ENCODE measurements at regions not wholly inside any gene's neighbourhood (a gene's known extent, or its start where the extent isn't known, plus 50 kb on each side); places are given as distances from the start of the nearest gene placed in this dataset.
A peak's percentile ranks its signal among the peaks of the same experiment; 100 is the strongest.

GRCh38 chr14:64654246-64654900 is 49.9 kb upstream of the PLEKHG3 start:
- Histone ChIP-seq H3K27me3 (ENCODE audit: control insufficient read depth in 1 of 2, insufficient read depth in 2 of 2, low read length in 2 of 2) (peaks cover 1 to 5% of the 10 kb centered on the region in 2 experiments), H3K27ac (ENCODE audit: low read depth in 1 of 2, low read length in 2 of 2) (no peak overlapping the region), H3K4me1 (ENCODE audit: insufficient read depth, low read length) (peaks cover 6% of the 10 kb centered on the region), H3K9me3 (ENCODE audit: control insufficient read depth in 1 of 2, insufficient read depth in 1 of 2, low read length in 2 of 2) (peaks cover 0 to 6% of the 10 kb centered on the region in 2 experiments), H3K36me3 (ENCODE audit: insufficient read depth, low read length) (no peaks in the 10 kb centered on the region), H3K4me3 (ENCODE audit: low read length) (no peak overlapping the region)
- no peak for TF ChIP-seq CTCF (IDR thresholded peaks at IDR 0.05)
- ChIA-PET CTCF (interaction anchor here (1.3 kb wide), 1 partner anchor 10 kb away, joined by 3 read pairs; no protein-coding TSS in a partner anchor), POLR2A (interaction anchor here (0.6 kb wide), 1 partner anchor 40 kb away, joined by 3 read pairs; no protein-coding TSS in a partner anchor)
- peaks cover 6% of the 10 kb centered on the region for H3K4me1 Mint-ChIP-seq (ENCODE audit: low read depth)
- no peaks in the 10 kb centered on the region for H3K36me3 Mint-ChIP-seq (ENCODE audit: low read depth)
- H3K27ac Mint-ChIP-seq, result no peak overlapping the region
- peak in 2 of 14 experiments; percentile 57 to 68 for DNase-seq
- intact Hi-C loops (cut with DNase I, micrococcal nuclease), result no loop called here
- no peaks in the 10 kb centered on the region for H3K9me3 Mint-ChIP-seq
- H3K4me3 Mint-ChIP-seq, result no peak overlapping the region
- ATAC-seq (ENCODE audit: poor library complexity), result no peak
- peaks cover 22% of the 10 kb centered on the region for H3K27me3 Mint-ChIP-seq

All from CD4-positive, alpha-beta T cell (primary cell).